SK-N-MC (cell line): ENCODE measurements at regions not wholly inside any gene's neighbourhood (a gene's known extent, or its start where the extent isn't known, plus 50 kb on each side); places are given as distances from the start of the nearest gene placed in this dataset.

Experiments
- DNase-seq: peaks from one replicate; pipeline ENCODE4 v3.0.0-alpha.2; 2011; ENCODE audit warnings: low read depth, low spot score
- H3K27ac ChIP-seq: fragments of 200-600 bp; sonication (generic); 2 replicates; pipeline ENCODE4 v1.5.1; 2016; ENCODE audit warnings: mixed run types
- H3K36me3 ChIP-seq: fragments of 200-600 bp; sonication (generic); 2 replicates; pipeline ENCODE4 v1.6.1; 2017; ENCODE audit warnings: antibody characterized with exemption, low read length, mixed read lengths; ENCODE audit not compliant: insufficient read depth
- H3K4me3 ChIP-seq: fragments of 200-600 bp; sonication (generic); 2 replicates; pipeline ENCODE4 v1.5.1; 2016
- H3K9ac ChIP-seq: fragments of 200-600 bp; sonication (generic); 2 replicates; pipeline ENCODE4 v1.8.0; 2017; ENCODE audit warnings: mixed run types, mixed read lengths; ENCODE audit not compliant: insufficient read length
- H3K9me3 ChIP-seq: fragments of 200-600 bp; sonication (generic); 2 replicates; pipeline ENCODE4 v1.6.1; 2017; ENCODE audit warnings: low read depth, mild to moderate bottlenecking, antibody characterized with exemption, low read length, moderate library complexity, mixed read lengths
- EZH2 ChIP-seq: fragments of 200-600 bp; sonication (generic); IDR thresholded peaks from one replicate; pipeline ENCODE4 v1.6.1; 2017; ENCODE audit warnings: antibody characterized with exemption
- FOXP2 ChIP-seq: optimal IDR thresholded peaks from 2 replicates; pipeline ENCODE3; 2011; ENCODE audit warnings: mild to moderate bottlenecking, moderate library complexity; ENCODE audit not compliant: insufficient read depth; ENCODE audit errors: extremely low read length, control extremely low read depth
- POLR2AphosphoS5 ChIP-seq: IDR thresholded peaks from 2 replicates; pipeline ENCODE4 v1.6.1; 2012; ENCODE audit warnings: mild to moderate bottlenecking, low read depth, low read length, borderline replicate concordance

- TF ChIP-seq EZH2 = no peak
- TF ChIP-seq POLR2AphosphoS5 = no peak
- TF ChIP-seq FOXP2 = no peak
- DNase-seq = no peak
- no peaks in the 10 kb centered on the region for H3K9me3 ChIP-seq
- H3K4me3 ChIP-seq = no peak overlapping the region
- no peak overlapping the region for H3K9ac ChIP-seq
- no peaks in the 10 kb centered on the region for H3K36me3 ChIP-seq
- no peak overlapping the region for H3K27ac ChIP-seq
These were observed 133.3 kb downstream of the RPLP1 start for GRCh38 chr15:69585937-69586336.

GRCh38 chr15:69586721-69587120 lies 134.1 kb downstream of the RPLP1 start:
- no peak for TF ChIP-seq POLR2AphosphoS5
- TF ChIP-seq FOXP2 = no peak
- TF ChIP-seq EZH2 = no peak
- H3K36me3 ChIP-seq = no peaks in the 10 kb centered on the region
- no peak overlapping the region for H3K9ac ChIP-seq
- H3K27ac ChIP-seq = no peak overlapping the region
- no peak overlapping the region for H3K4me3 ChIP-seq
- H3K9me3 ChIP-seq = no peaks in the 10 kb centered on the region
- no peak for DNase-seq

DNA sequence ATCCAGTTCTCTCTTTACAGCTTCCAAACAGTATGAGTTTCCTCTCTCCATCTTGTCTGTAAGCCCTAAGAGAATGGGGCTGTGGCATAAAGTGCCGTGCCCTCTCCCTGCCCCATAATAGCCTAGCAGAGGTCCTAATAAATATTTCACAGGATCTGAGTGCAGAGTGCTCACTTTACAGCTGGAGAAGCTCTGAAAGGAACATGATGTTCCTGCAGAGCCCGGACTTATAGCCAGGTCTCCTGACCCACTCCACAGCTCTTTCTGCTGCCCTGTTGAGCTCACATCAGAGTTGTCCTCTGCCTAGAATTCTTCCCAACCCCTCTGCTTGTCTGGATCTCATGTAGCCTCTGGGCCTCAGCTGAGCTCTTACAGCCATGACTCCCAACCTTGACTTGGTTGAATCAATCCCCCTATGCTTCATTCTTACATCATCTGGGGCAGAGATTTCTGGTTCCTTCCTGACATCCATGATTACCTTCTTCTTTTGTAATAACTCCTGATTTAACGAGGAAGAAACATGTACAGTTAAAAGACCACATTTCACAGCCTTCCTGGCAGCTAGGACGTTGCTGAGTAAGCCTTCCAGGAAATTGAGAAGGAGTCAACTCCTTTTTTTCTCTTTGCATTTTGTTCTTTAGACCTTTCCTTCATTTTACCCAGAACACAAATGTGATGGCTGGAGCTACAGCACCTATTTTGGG lies 135.3 kb downstream of the RPLP1 start:
- DNase-seq = no peak
- no peaks in the 10 kb centered on the region for H3K9me3 ChIP-seq
- no peaks in the 10 kb centered on the region for H3K36me3 ChIP-seq
- no peak overlapping the region for H3K4me3 ChIP-seq
- TF ChIP-seq POLR2AphosphoS5 (no peak), FOXP2 (no peak), EZH2 (no peak)
- H3K9ac ChIP-seq = no peak overlapping the region
- no peak overlapping the region for H3K27ac ChIP-seq

DNA sequence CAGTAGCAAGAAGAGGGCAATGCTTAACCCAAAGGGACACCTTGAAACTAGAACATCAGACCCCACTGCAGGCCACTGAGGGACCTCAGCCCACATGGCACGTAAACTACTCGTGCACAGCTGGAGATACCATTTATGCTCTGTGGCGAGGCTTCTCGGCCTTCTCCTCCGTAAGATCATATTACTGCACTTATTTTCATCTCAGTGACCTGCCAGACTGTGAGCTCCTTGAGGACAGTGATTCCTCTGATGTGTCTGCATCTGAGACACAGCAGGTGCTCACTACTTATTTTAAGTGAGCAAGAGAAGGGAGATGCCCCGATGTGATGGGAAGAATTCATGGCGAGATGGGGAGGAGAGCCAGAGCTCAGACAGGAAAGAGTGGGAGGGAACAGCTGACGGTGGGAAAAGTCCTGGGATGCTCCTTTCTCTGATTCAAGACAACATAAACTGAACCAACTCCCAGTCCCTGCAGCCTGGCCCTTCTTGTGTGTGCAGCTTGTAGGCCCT lies 137.6 kb downstream of the RPLP1 start:
- no peak overlapping the region for H3K9ac ChIP-seq
- H3K4me3 ChIP-seq = no peak overlapping the region
- no peak overlapping the region for H3K27ac ChIP-seq
- DNase-seq = no peak
- no peaks in the 10 kb centered on the region for H3K9me3 ChIP-seq
- no peak for TF ChIP-seq EZH2
- TF ChIP-seq FOXP2 = no peak
- TF ChIP-seq POLR2AphosphoS5 = no peak
- no peaks in the 10 kb centered on the region for H3K36me3 ChIP-seq

GRCh38 chr15:69590932-69591524 lies 138.4 kb downstream of the RPLP1 start:
- TF ChIP-seq POLR2AphosphoS5 = no peak
- no peak for TF ChIP-seq FOXP2
- TF ChIP-seq EZH2 = no peak
- H3K9me3 ChIP-seq = no peaks in the 10 kb centered on the region
- no peak overlapping the region for H3K9ac ChIP-seq
- no peak overlapping the region for H3K27ac ChIP-seq
- no peaks in the 10 kb centered on the region for H3K36me3 ChIP-seq
- DNase-seq = no peak
- H3K4me3 ChIP-seq = no peak overlapping the region

DNA sequence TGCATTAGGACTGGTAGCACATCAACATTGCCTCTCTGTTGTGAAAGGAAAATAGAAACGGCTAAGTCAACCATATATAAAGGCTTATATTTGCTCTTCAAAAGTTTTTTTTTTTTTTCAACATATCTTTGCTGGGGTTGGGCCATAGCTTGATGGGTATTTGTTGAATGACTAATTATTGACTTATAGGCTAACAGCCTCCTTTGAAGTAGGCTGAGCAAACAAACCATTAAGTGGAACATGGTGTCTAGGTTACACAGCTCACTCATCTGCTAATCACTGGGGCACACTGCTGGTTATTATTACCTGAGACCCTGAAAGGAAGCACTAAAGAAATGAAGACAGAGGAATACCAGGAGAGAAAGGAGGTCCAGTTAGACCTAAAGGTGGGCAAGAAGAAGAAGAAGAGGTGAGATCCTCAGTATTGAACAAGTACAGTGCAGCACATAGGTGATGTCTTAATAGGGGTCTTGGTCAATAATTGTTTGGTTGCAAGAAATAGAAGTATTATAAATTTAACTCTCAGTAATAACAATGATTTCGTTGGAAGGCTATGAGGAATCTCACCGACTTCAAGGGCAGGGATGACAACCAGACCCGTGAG lies 139.4 kb downstream of the RPLP1 start:
- Histone ChIP-seq H3K9ac (no peak overlapping the region), H3K9me3 (no peaks in the 10 kb centered on the region), H3K4me3 (no peak overlapping the region), H3K36me3 (no peaks in the 10 kb centered on the region), H3K27ac (no peak overlapping the region)
- no peak for DNase-seq
- TF ChIP-seq EZH2 (no peak), POLR2AphosphoS5 (no peak)

GRCh38 chr15:69592954-69593353 lies 140.3 kb downstream of the RPLP1 start:
- H3K9me3 ChIP-seq = no peaks in the 10 kb centered on the region
- H3K36me3 ChIP-seq = no peaks in the 10 kb centered on the region
- H3K27ac ChIP-seq = no peak overlapping the region
- TF ChIP-seq POLR2AphosphoS5 (no peak), EZH2 (no peak), FOXP2 (no peak)
- no peak for DNase-seq
- no peak overlapping the region for H3K4me3 ChIP-seq
- H3K9ac ChIP-seq = no peak overlapping the region

- Histone ChIP-seq H3K36me3 (no peaks in the 10 kb centered on the region), H3K4me3 (no peak overlapping the region), H3K27ac (no peak overlapping the region), H3K9me3 (no peaks in the 10 kb centered on the region), H3K9ac (no peak overlapping the region)
- no peak for DNase-seq
- TF ChIP-seq POLR2AphosphoS5 = no peak
- no peak for TF ChIP-seq EZH2
- TF ChIP-seq FOXP2 = no peak
These were observed 140.9 kb downstream of the RPLP1 start for GRCh38 chr15:69593488-69593887.

DNA sequence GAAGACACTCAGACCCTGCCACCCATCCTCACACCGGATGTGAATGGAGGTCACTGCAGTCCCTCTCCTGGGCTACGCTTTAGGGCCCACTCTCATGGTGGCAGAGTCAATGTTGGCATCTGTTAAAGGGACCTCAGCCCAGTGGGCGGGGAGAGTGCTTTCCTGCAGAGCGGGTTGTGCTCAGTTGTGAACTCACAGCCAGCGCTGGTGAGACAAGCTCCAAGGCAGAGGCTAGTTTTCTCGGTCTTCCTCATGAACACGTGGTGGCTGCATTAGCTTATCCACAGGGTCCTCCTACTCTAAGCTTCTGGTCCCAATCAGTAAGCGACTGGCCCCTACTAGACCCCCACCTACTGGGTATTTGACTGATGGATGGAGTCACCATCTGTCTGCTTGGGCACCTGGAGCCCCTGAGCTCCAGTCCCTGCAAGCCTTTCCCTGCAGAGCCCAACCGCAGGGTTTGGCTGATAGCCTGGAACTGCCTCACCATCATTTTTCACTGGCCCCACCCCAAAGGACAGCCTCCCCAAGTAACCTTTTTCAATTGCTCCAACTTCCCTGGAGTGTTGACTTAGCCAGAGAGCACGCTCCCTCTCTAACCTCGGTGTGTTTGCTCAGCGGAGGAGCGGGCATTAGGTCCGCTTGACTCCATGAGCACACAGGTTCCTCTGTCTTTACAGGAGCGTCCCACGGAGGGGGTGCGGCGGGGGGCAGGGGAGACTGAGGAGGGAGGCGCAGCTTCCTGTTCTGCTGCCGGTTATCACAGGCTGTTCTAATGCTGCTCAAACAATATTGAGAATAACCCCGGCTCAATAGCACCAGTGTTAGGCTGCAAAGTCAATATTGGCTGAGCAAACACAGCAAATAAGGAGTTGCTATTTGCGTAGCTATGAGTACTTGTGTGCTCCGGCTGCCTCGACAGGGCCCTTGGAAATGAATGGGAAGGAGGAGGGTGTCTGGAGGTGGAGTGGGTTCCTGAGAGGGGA lies 141.7 kb downstream of the RPLP1 start:
- no peak overlapping the region for H3K4me3 ChIP-seq

More for the DNA sequence above, 141.7 kb downstream of the RPLP1 start:
- Histone ChIP-seq H3K27ac (no peak overlapping the region), H3K9ac (no peak overlapping the region), H3K36me3 (no peaks in the 10 kb centered on the region), H3K9me3 (no peaks in the 10 kb centered on the region)
- no peak for DNase-seq
- no peak for TF ChIP-seq EZH2
- TF ChIP-seq FOXP2 = no peak
- TF ChIP-seq POLR2AphosphoS5 = no peak
